HepG2 (cell line): ENCODE measurements at regions not wholly inside any gene's neighbourhood (a gene's known extent, or its start where the extent isn't known, plus 50 kb on each side); places are given as distances from the start of the nearest gene placed in this dataset.

Source experiments
- ATAC-seq: fragments of 200-7000 bp; cut with Tn5 transposase; 3 replicates; pipeline ENCODE4 v1.9.1; 2020; ENCODE audit warnings: mild to moderate bottlenecking, moderate library complexity
- BruUV-seq: library from RNA; stranded (reverse); fragments of 400-500 nt; replicated peaks from 2 replicates; lab custom pipeline; 2021; lab: Mats Ljungman, UMichigan
- CTCF ChIA-PET: fragments of 300-600 bp; formaldehyde crosslinking; extraction: SDS; loops from one replicate; lab custom pipeline; 2021; ENCODE audit warnings: low total read pairs, inconsistent platforms, low intra/inter-chr PET ratio; lab: Yijun Ruan, JAX
- POLR2A ChIA-PET: fragments of 350-600 bp; sonication (Branson Sonifier 250); formaldehyde crosslinking; loops from one replicate; lab custom pipeline; 2020; ENCODE audit warnings: antibody characterized with exemption, inconsistent platforms; lab: Yijun Ruan, JAX
- DNase-seq: peaks from one replicate; pipeline ENCODE4 v3.0.0-alpha.2; 2015; ENCODE audit warnings: low spot score
- FAIRE-seq: peaks from 3 replicates; lab custom pipeline; 2011; peaks lifted over from hg19 to GRCh38; lab: Jason Lieb, UNC
- H2AFZ ChIP-seq: one replicate; pipeline ENCODE4 v1.6.1; 2011; ENCODE audit warnings: low read length, inconsistent platforms
- H3K27ac ChIP-seq: fragments of 300-600 bp; 3 replicates; pipeline ENCODE4 v1.8.0; 2011; ENCODE audit warnings: mixed run types, mild to moderate bottlenecking, mixed read lengths, low read length, inconsistent platforms; ENCODE audit not compliant: insufficient read depth; ENCODE audit errors: extremely low read length
- H3K27me3 ChIP-seq, 2 experiments: fragments of 200-600 bp in 1 of 2; 2 replicates in 1 of 2; 3 replicates in 1 of 2; pipeline versions ENCODE4 v1.6.0 to v1.8.0; 2011; ENCODE audit warnings: low read length in 2 of 2, mild to moderate bottlenecking in 2 of 2, moderate library complexity in 2 of 2, inconsistent platforms in 1 of 2; ENCODE audit not compliant: insufficient read depth in 2 of 2, control insufficient read depth in 1 of 2
- H3K36me3 ChIP-seq, 2 experiments: fragments of 200-600 bp in 1 of 2; replicated peaks in 1 of 2; 2 replicates in 1 of 2; 3 replicates in 1 of 2; pipeline versions ENCODE4 v1.5.1 to v1.8.0; 2011; ENCODE audit warnings: low read length in 2 of 2, inconsistent platforms in 1 of 2; ENCODE audit not compliant: insufficient read depth in 2 of 2, control insufficient read depth in 1 of 2
- H3K4me1 ChIP-seq: 2 replicates; pipeline ENCODE4 v1.5.1; 2012; ENCODE audit warnings: low read length, inconsistent platforms; ENCODE audit not compliant: insufficient read depth
- H3K4me2 ChIP-seq: 2 replicates; pipeline ENCODE4 v1.6.0; 2011; ENCODE audit warnings: low read depth, low read length, inconsistent platforms
- H3K4me3 ChIP-seq, 3 experiments: fragments of 200-600 bp in 1 of 3; sonication (generic), shearing (Covaris generic) in 1 of 3; replicated peaks in 1 of 3; 2 replicates each; pipeline ENCODE4 v1.5.1; 2011 to 2016; ENCODE audit warnings: low read length in 3 of 3, inconsistent platforms in 2 of 3, low read depth in 2 of 3, mild to moderate bottlenecking in 2 of 3, control low read depth in 1 of 3, mixed read lengths in 1 of 3; ENCODE audit not compliant: insufficient read depth in 1 of 3
- H3K79me2 ChIP-seq: one replicate; pipeline ENCODE4 v1.6.1; 2011; ENCODE audit warnings: low read length, inconsistent platforms; ENCODE audit not compliant: insufficient read depth
- H3K9ac ChIP-seq: 2 replicates; pipeline ENCODE4 v1.6.0; 2011; ENCODE audit warnings: mild to moderate bottlenecking, low read depth, low read length, inconsistent platforms; ENCODE audit not compliant: insufficient read depth
- H3K9me3 ChIP-seq: 2 replicates; pipeline ENCODE4 v1.5.1; 2012; ENCODE audit warnings: mild to moderate bottlenecking, low read length
- H4K20me1 ChIP-seq: 2 replicates; pipeline ENCODE4 v1.6.0; 2011; ENCODE audit warnings: inconsistent platforms, mild to moderate bottlenecking, low read length, moderate library complexity; ENCODE audit not compliant: insufficient read depth
- ARID2 ChIP-seq: sonication (generic); formaldehyde crosslinking; IDR thresholded peaks from 2 replicates; pipeline ENCODE4 v1.8.1; 2022; ENCODE audit warnings: mild to moderate bottlenecking, missing genetic modification reagents, borderline replicate concordance
- CAMTA2 ChIP-seq: sonication (generic); formaldehyde crosslinking; IDR thresholded peaks from 2 replicates; pipeline ENCODE4 v1.4.0; 2020; ENCODE audit warnings: mild to moderate bottlenecking, missing genetic modification reagents, borderline replicate concordance
- DNMT3B ChIP-seq: conservative IDR thresholded peaks from 2 replicates; pipeline ENCODE4 v1.6.1; 2016; ENCODE audit warnings: missing biosample characterization, control low read depth
- GMEB2 ChIP-seq: IDR thresholded peaks from 2 replicates; pipeline ENCODE4 v1.6.1; 2016; ENCODE audit warnings: missing biosample characterization, missing genetic modification reagents, low read depth
- GRHL1 ChIP-seq: sonication (generic); formaldehyde crosslinking; conservative IDR thresholded peaks from 2 replicates; pipeline ENCODE4 v1.8.0; 2022; ENCODE audit warnings: missing genetic modification reagents
- GTF2F1 ChIP-seq: fragments of 150-350 bp; IDR thresholded peaks from 2 replicates; pipeline ENCODE4 v1.6.1; 2014; ENCODE audit warnings: low read length
- HNF1B ChIP-seq: sonication (generic); formaldehyde crosslinking; IDR thresholded peaks from 2 replicates; pipeline ENCODE4 v1.5.1; 2020; ENCODE audit warnings: mild to moderate bottlenecking, moderate library complexity, missing genetic modification reagents
- KDM3A ChIP-seq: IDR thresholded peaks from 2 replicates; pipeline ENCODE4 v1.6.1; 2018; ENCODE audit warnings: low read depth, missing compliant biosample characterization
- KLF16 ChIP-seq, 2 experiments: sonication (generic) in 1 of 2; formaldehyde crosslinking in 1 of 2; IDR thresholded peaks; 2 replicates each; pipeline versions ENCODE4 v1.6.1 to v1.8.0; 2016 to 2023; ENCODE audit warnings: missing genetic modification reagents in 2 of 2, missing compliant biosample characterization in 1 of 2
- MXD4 ChIP-seq: IDR thresholded peaks from 2 replicates; pipeline ENCODE4 v1.6.1; 2016; ENCODE audit warnings: mild to moderate bottlenecking, missing biosample characterization, missing genetic modification reagents
- PATZ1 ChIP-seq: sonication (generic); formaldehyde crosslinking; IDR thresholded peaks from 2 replicates; pipeline ENCODE4 v1.4.0; 2020; ENCODE audit warnings: missing genetic modification reagents
- RFXAP ChIP-seq: sonication (generic); formaldehyde crosslinking; IDR thresholded peaks from 2 replicates; pipeline ENCODE4 v1.4.0; 2020; ENCODE audit warnings: missing genetic modification reagents, borderline replicate concordance
- SNAPC5 ChIP-seq: sonication (generic); formaldehyde crosslinking; IDR thresholded peaks from 2 replicates; pipeline ENCODE4 v1.8.1; 2023; ENCODE audit warnings: mild to moderate bottlenecking, missing genetic modification reagents, borderline replicate concordance
- SP5 ChIP-seq: IDR thresholded peaks from 2 replicates; pipeline ENCODE4 v1.6.1; 2016; ENCODE audit warnings: low read depth, borderline replicate concordance
- TARDBP ChIP-seq: sonication (generic); formaldehyde crosslinking; IDR thresholded peaks from 2 replicates; pipeline ENCODE4 v1.8.0; 2022; ENCODE audit warnings: mild to moderate bottlenecking, missing genetic modification reagents
- ZMAT3 ChIP-seq: sonication (generic); formaldehyde crosslinking; conservative IDR thresholded peaks from 2 replicates; pipeline ENCODE4 v1.7.0; 2021; ENCODE audit warnings: missing genetic modification reagents
- WGBS: methylation state at CpG from one replicate; pipeline ENCODE4 v1.1.6; 2017; ENCODE audit warnings: low lambda C conversion rate; 5-methylcytosine and 5-hydroxymethylcytosine counted together
- in situ Hi-C: cut with HindIII; loops from 2 replicates; pipeline ENCODE4 v1.10.0; 2017; ENCODE audit warnings: low pct_unique_long_range_greater_than_20kb; ENCODE audit not compliant: extremely low pct_ligation_motif_present
- intact Hi-C: fragments of 100-400 bp; cut with micrococcal nuclease; formaldehyde crosslinking; loops from one replicate; pipeline ENCODE4 v1.10.0; 2022; ENCODE audit not compliant: unreplicated experiment

- TF ChIP-seq KDM3A (CRISPR knock-in tag): no peak
Measured at GRCh38 chr12:84361651-84362551, 550.7 kb downstream of the SLC6A15 start (continued).

- intact Hi-C loops (no loop called here), in situ Hi-C loops (no loop called here)
- ChIA-PET CTCF (no interaction called here), POLR2A (no interaction called here)
- DNase-seq (no peak), FAIRE-seq (no peak), ATAC-seq (no peak)
- Histone ChIP-seq H3K4me2 (no peak overlapping the region), H3K27ac (no peak overlapping the region), H3K79me2 (no peaks in the 10 kb centered on the region), H3K36me3 (no peaks in the 10 kb centered on the region), H3K27me3 (no peaks in the 10 kb centered on the region), H3K9me3 (no peaks in the 10 kb centered on the region), H3K9ac (no peak overlapping the region), H3K4me3 (no peak overlapping the region), H3K4me1 (no peaks in the 10 kb centered on the region), H4K20me1 (no peaks in the 10 kb centered on the region), H2AFZ (no peak overlapping the region)
- 0% methylated on average over 1 of the region's 3 CpGs for WGBS
- BruUV-seq: no TSS peak
- TF ChIP-seq CAMTA2 (no peak), GTF2F1 (no peak), GMEB2 (CRISPR knock-in tag) (no peak), PATZ1 (CRISPR knock-in tag) (no peak), KLF16 (CRISPR knock-in tag; IDR thresholded peaks at IDR 0.05) (no peak), RFXAP (no peak), HNF1B (CRISPR knock-in tag) (no peak), SNAPC5 (no peak), GRHL1 (CRISPR knock-in tag) (no peak), DNMT3B (no peak), SP5 (no peak), ARID2 (CRISPR knock-in tag) (no peak), MXD4 (CRISPR knock-in tag) (no peak), ZMAT3 (CRISPR knock-in tag) (no peak), TARDBP (CRISPR knock-in tag) (no peak)
Measured at GRCh38 chr12:84357314-84357713, 555.3 kb downstream of the SLC6A15 start.
